Skeletal muscle satellite cell (primary cell): ENCODE measurements at regions not wholly inside any gene's neighbourhood (a gene's known extent, or its start where the extent isn't known, plus 50 kb on each side); places are given as distances from the start of the nearest gene placed in this dataset.

Source experiments
- H3K27me3 ChIP-seq: 2 replicates; pipeline ENCODE4 v1.7.0; 2013; ENCODE audit warnings: low read length; ENCODE audit not compliant: control insufficient read depth, insufficient read depth
- H3K36me3 ChIP-seq: 2 replicates; pipeline ENCODE4 v1.7.0; 2013; ENCODE audit warnings: mild to moderate bottlenecking, control low read depth, low read length; ENCODE audit not compliant: insufficient read depth
- H3K4me1 ChIP-seq: 2 replicates; pipeline ENCODE4 v1.7.0; 2013; ENCODE audit warnings: low read length; ENCODE audit not compliant: control insufficient read depth, insufficient read depth
- H3K4me2 ChIP-seq: 2 replicates; pipeline ENCODE4 v1.7.0; 2013; ENCODE audit warnings: mild to moderate bottlenecking, low read length
- H3K4me3 ChIP-seq: 2 replicates; pipeline ENCODE4 v1.7.0; 2013; ENCODE audit warnings: low read length
- H3K9ac ChIP-seq: 2 replicates; pipeline ENCODE4 v1.7.0; 2013; ENCODE audit warnings: mild to moderate bottlenecking, low read depth, low read length, moderate library complexity
- H3K9me3 ChIP-seq: replicated peaks from 2 replicates; pipeline ENCODE4 v1.7.0; 2013; ENCODE audit warnings: mild to moderate bottlenecking, control low read depth, low read length

- no peaks in the 10 kb centered on the region for H3K36me3 ChIP-seq
- no peak overlapping the region for H3K4me3 ChIP-seq
- H3K9me3 ChIP-seq: no peaks in the 10 kb centered on the region
- no peaks in the 10 kb centered on the region for H3K4me1 ChIP-seq
- peaks cover 5% of the 10 kb centered on the region for H3K27me3 ChIP-seq
- no peak overlapping the region for H3K4me2 ChIP-seq
- no peak overlapping the region for H3K9ac ChIP-seq
Observed at GRCh38 chr1:29438991-29439390, 202.7 kb downstream of the PTPRU start.

DNA sequence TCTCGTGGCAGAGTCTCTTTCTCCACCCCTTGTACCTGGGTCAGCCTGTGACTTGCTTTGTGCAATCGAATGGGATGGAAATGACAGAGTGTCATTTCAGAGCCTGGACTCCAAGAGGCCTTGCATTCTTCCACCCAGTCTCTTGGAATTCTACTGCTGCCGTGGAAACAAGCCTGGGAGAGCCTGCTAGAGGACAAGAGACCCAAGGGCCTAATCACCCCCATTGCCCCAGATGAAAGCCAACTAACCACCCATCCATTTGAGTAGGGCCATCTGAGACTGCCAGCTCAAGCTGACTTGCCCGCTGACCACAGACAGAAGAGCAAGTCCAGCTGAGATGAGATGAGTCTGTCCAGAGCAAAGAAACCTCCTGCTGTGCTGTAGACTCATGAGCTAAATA lies 201.6 kb downstream of the PTPRU start:
- Histone ChIP-seq H3K9ac (no peak overlapping the region), H3K9me3 (no peaks in the 10 kb centered on the region), H3K27me3 (no peaks in the 10 kb centered on the region), H3K4me3 (no peak overlapping the region), H3K36me3 (no peaks in the 10 kb centered on the region), H3K4me1 (no peaks in the 10 kb centered on the region), H3K4me2 (no peak overlapping the region)

GRCh38 chr1:29436181-29436785 lies 200.0 kb downstream of the PTPRU start:
- H3K4me3 ChIP-seq: no peak overlapping the region
- H3K27me3 ChIP-seq: no peaks in the 10 kb centered on the region
- H3K9me3 ChIP-seq: no peaks in the 10 kb centered on the region
- no peak overlapping the region for H3K4me2 ChIP-seq
- no peaks in the 10 kb centered on the region for H3K4me1 ChIP-seq
- no peaks in the 10 kb centered on the region for H3K36me3 ChIP-seq
- H3K9ac ChIP-seq: no peak overlapping the region

- no peak overlapping the region for H3K9ac ChIP-seq
- H3K4me1 ChIP-seq: no peaks in the 10 kb centered on the region
- H3K27me3 ChIP-seq: no peaks in the 10 kb centered on the region
- no peaks in the 10 kb centered on the region for H3K36me3 ChIP-seq
- no peak overlapping the region for H3K4me2 ChIP-seq
- H3K9me3 ChIP-seq: no peaks in the 10 kb centered on the region
- H3K4me3 ChIP-seq: no peak overlapping the region
Observed at GRCh38 chr1:29433830-29434229, 197.5 kb downstream of the PTPRU start.

- Histone ChIP-seq H3K4me3 (no peak overlapping the region), H3K36me3 (no peaks in the 10 kb centered on the region), H3K4me2 (no peak overlapping the region), H3K9me3 (no peaks in the 10 kb centered on the region), H3K27me3 (no peaks in the 10 kb centered on the region), H3K4me1 (no peaks in the 10 kb centered on the region), H3K9ac (no peak overlapping the region)
Observed at GRCh38 chr1:29431138-29431537, 194.8 kb downstream of the PTPRU start.

- H3K9me3 ChIP-seq: no peaks in the 10 kb centered on the region
- no peak overlapping the region for H3K9ac ChIP-seq
Observed at GRCh38 chr1:29429656-29430055, 193.3 kb downstream of the PTPRU start.

GRCh38 chr1:29428997-29429396 lies 192.7 kb downstream of the PTPRU start:
- no peaks in the 10 kb centered on the region for H3K4me1 ChIP-seq
- no peak overlapping the region for H3K4me3 ChIP-seq
- H3K4me2 ChIP-seq: no peak overlapping the region
- H3K27me3 ChIP-seq: no peaks in the 10 kb centered on the region
- no peak overlapping the region for H3K9ac ChIP-seq
- H3K9me3 ChIP-seq: no peaks in the 10 kb centered on the region
- H3K36me3 ChIP-seq: no peaks in the 10 kb centered on the region

More at GRCh38 chr1:29429656-29430055, 193.3 kb downstream of the PTPRU start:
- H3K4me3 ChIP-seq: no peak overlapping the region
- no peaks in the 10 kb centered on the region for H3K27me3 ChIP-seq
- H3K4me2 ChIP-seq: no peak overlapping the region
- H3K36me3 ChIP-seq: no peaks in the 10 kb centered on the region
- H3K4me1 ChIP-seq: no peaks in the 10 kb centered on the region

DNA sequence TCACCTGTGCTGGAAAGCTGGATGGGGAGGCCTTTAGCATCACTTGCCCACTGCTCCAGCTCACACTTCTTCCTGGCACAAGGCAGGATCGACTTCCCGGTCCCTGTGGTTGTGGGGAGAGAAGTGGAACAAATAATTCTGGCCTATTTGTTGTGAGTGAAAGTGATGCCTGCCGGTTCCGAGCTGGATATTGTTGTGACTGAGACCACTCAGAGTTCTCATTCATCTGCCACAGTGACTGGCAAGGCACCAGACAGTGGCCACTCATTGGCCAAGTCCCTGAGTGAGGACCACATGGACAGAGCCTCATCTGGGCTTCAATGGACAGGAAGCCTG lies 191.9 kb downstream of the PTPRU start:
- Histone ChIP-seq H3K27me3 (no peaks in the 10 kb centered on the region), H3K4me3 (no peak overlapping the region), H3K36me3 (no peaks in the 10 kb centered on the region), H3K9me3 (no peaks in the 10 kb centered on the region), H3K9ac (no peak overlapping the region), H3K4me2 (no peak overlapping the region), H3K4me1 (no peaks in the 10 kb centered on the region)

DNA sequence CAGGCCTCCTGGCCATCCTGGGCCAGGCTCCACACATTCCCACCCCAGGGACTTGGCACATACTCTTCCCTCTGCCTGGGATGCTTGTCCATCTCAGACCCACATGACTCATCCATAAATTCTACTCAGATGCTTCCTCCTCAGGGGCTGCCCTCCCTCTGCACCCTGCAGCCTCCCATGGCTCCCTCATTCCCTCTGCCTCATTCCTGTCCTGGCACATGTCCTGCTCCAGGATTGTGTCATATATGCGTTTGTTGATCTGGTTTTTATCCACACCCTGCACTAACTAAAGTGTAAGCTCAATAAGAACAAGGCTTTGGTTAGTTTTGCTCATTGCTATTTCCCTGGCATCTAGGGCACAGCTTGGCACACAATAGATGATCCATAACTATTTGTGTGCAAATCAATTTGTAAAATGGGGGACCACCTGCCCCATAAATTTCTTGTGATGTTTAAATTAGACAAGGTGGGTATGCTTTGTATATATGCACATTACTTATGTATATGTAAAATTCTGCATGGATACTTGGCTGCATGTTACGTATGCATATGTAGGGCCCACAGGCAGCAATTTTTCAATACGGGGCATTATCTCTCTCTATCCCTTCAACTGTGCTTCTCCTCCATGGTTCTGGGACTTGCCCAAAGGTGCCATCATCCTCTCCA lies 191.4 kb downstream of the PTPRU start:
- Histone ChIP-seq H3K4me2 (no peak overlapping the region), H3K27me3 (no peaks in the 10 kb centered on the region), H3K9ac (no peak overlapping the region), H3K4me3 (no peak overlapping the region), H3K4me1 (no peaks in the 10 kb centered on the region), H3K36me3 (no peaks in the 10 kb centered on the region), H3K9me3 (no peaks in the 10 kb centered on the region)

DNA sequence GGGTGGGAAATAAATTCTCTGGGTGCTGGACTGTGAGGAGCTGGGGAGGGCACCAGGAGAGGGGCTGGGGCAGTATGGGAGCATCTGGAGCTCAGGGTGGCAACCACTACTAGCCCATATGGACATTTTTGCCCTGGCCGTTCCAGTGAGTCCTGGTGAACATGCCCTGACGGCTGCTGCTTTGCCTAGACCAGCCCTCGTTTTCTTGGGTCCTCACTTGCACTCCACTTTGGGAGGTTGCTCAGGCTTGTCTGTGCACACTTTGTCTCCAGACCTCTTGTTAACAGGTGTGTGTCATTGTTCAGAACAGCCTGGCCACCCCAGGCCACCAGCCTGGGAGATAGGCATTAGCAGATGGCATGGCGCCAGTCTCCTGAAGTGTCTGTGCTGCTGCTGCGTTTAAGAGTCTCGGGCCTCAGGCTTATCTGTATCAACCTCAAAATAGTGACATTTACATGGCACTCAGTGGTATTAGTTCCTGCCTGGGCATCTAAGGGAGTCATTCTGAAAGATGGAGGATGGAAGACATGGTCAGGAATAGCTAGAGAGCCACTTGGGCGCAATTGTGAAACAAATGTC lies 190.5 kb downstream of the PTPRU start:
- no peaks in the 10 kb centered on the region for H3K9me3 ChIP-seq
- no peak overlapping the region for H3K4me3 ChIP-seq
- H3K9ac ChIP-seq: no peak overlapping the region

DNA sequence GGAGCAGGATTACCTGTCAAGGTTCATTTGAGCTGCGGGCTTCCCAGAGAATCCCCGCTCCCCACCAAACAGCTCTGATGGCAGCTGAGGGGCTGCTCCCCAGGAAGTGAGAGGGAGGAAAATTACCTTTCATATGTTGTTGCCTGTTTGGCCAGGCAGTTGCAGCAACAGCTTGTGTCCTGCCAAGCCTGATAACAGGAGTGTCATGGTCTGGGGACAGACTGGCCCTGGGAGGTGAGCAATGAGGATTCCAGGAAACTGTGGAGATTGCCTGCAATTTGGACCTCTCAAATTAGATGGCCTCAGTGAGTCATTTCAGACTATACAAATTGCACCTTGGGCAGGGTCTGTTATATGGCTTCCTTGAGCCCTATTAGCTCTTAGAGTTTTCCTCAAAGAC lies 189.3 kb downstream of the PTPRU start:
- Histone ChIP-seq H3K36me3 (no peaks in the 10 kb centered on the region), H3K9ac (no peak overlapping the region), H3K9me3 (no peaks in the 10 kb centered on the region), H3K27me3 (no peaks in the 10 kb centered on the region), H3K4me3 (no peak overlapping the region), H3K4me1 (no peaks in the 10 kb centered on the region), H3K4me2 (no peak overlapping the region)

More for the DNA sequence above, 190.5 kb downstream of the PTPRU start:
- Histone ChIP-seq H3K4me2 (no peak overlapping the region), H3K36me3 (no peaks in the 10 kb centered on the region), H3K27me3 (no peaks in the 10 kb centered on the region), H3K4me1 (no peaks in the 10 kb centered on the region)

DNA sequence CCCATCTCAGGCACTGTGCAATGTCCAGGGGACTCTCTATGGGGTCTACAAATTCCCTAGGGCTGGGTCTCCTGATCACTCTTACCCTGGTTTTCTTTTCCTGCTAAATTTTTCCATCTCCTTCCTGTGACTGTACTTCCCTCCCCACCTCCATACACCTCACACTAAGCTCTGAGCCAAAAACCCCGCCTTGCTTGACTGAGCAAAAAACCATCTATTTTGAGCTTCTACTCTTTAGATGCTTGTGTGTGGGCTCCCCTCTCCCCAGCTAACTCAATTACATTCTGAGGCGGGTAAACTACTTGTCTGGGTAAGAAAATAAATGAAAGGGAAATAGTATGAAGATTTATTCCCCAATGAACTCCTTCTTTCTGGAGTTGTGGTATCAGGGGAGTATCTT lies 187.9 kb downstream of the PTPRU start:
- H3K4me3 ChIP-seq: no peak overlapping the region
- H3K9ac ChIP-seq: no peak overlapping the region
- no peaks in the 10 kb centered on the region for H3K36me3 ChIP-seq
- no peaks in the 10 kb centered on the region for H3K27me3 ChIP-seq
- no peaks in the 10 kb centered on the region for H3K4me1 ChIP-seq
- no peak overlapping the region for H3K4me2 ChIP-seq
- H3K9me3 ChIP-seq: no peaks in the 10 kb centered on the region
